ENCODE measurements at regions not wholly inside any gene's neighbourhood (a gene's known extent, or its start where the extent isn't known, plus 50 kb on each side); places are given as distances from the start of the nearest gene placed in this dataset.

DNA sequence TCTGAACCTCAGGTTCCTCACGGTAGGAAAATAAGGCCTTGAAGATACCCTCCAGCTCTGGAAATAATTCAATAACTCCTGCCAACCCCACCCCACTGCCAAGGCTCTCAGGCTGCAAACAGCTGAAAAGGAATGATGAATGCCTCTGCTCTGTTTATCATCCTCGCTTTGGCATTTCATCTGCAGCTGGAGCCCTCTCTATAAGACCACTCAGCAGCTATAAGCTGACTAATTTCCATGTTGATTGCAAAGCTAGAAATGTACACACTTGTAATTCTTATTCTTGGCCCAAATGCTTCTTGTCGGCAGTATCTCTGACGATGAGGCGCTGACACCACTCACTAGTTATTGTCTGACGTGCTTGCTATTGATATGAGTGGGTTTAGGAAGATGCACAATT, 408.4 kb upstream of the NMUR2 start:
- TF ChIP-seq, protein P1, sequence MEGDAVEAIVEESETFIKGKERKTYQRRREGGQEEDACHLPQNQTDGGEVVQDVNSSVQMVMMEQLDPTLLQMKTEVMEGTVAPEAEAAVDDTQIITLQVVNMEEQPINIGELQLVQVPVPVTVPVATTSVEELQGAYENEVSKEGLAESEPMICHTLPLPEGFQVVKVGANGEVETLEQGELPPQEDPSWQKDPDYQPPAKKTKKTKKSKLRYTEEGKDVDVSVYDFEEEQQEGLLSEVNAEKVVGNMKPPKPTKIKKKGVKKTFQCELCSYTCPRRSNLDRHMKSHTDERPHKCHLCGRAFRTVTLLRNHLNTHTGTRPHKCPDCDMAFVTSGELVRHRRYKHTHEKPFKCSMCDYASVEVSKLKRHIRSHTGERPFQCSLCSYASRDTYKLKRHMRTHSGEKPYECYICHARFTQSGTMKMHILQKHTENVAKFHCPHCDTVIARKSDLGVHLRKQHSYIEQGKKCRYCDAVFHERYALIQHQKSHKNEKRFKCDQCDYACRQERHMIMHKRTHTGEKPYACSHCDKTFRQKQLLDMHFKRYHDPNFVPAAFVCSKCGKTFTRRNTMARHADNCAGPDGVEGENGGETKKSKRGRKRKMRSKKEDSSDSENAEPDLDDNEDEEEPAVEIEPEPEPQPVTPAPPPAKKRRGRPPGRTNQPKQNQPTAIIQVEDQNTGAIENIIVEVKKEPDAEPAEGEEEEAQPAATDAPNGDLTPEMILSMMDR (IDR thresholded peaks at IDR 0.05; ENCODE audit: insufficient read depth, low read depth, low read length) = no peak
- TF ChIP-seq EZH2 (IDR thresholded peaks at IDR 0.05; ENCODE audit: insufficient read depth, low read length) = no peak

All from astrocyte (in vitro differentiated cells and primary cell).